ENCODE measurements at regions not wholly inside any gene's neighbourhood (a gene's known extent, or its start where the extent isn't known, plus 50 kb on each side); places are given as distances from the start of the nearest gene placed in this dataset.

DNA sequence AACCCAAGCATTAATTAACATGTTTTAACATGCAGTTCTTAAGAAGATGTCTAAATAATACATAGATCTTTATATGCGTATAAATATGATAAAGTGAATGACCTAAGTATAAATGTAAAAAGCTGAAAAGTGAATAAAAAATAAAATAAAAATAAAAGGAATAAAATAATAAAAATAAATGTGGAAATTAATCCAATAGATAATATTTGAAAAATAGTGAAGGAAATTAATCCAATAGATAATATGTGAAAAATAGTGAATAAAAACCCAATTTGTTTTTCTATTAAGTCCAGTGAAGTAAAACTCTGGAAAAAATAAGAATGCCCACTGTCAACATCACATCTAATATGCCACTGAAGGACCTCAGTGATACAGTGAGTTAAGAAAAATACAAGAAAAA is 180.6 kb upstream of the SLC27A6 start:
- no CpG with 5 or more reads among the region's 1 CpG for WGBS, 2 experiments (ENCODE audit: insufficient coverage in 2 of 2)
- Histone ChIP-seq H3K27ac (ENCODE audit: low read depth, low read length, severe bottlenecking) (no peak overlapping the region), H3K36me3 (ENCODE audit: control insufficient read depth, insufficient read depth, low read length) (no peaks in the 10 kb centered on the region), H3K4me3 (ENCODE audit: extremely low read depth, insufficient read depth, low read length, poor library complexity, severe bottlenecking) (no peak overlapping the region), H3K9me3 (ENCODE audit: control insufficient read depth, low read length) (no peaks in the 10 kb centered on the region), H3K4me1 (ENCODE audit: control insufficient read depth, insufficient read depth, low read length, poor library complexity, severe bottlenecking) (no peaks in the 10 kb centered on the region)

GRCh38 chr5:128791312-128791711 is 174.0 kb upstream of the SLC27A6 start:
- WGBS, 2 experiments (ENCODE audit: insufficient coverage in 2 of 2) = no CpG with 5 or more reads among the region's 1 CpG
- no peak overlapping the region for H3K4me3 ChIP-seq (ENCODE audit: extremely low read depth, insufficient read depth, low read length, poor library complexity, severe bottlenecking)
- H3K27ac ChIP-seq (ENCODE audit: low read depth, low read length, severe bottlenecking) = no peak overlapping the region
- no peaks in the 10 kb centered on the region for H3K36me3 ChIP-seq (ENCODE audit: control insufficient read depth, insufficient read depth, low read length)
- no peaks in the 10 kb centered on the region for H3K9me3 ChIP-seq (ENCODE audit: control insufficient read depth, low read length)
- no peaks in the 10 kb centered on the region for H3K4me1 ChIP-seq (ENCODE audit: control insufficient read depth, insufficient read depth, low read length, poor library complexity, severe bottlenecking)

GRCh38 chr5:128796506-128796905 is 168.8 kb upstream of the SLC27A6 start:
- H3K9me3 ChIP-seq (ENCODE audit: control insufficient read depth, low read length) = no peaks in the 10 kb centered on the region
- 82% methylated on average over 3 to 4 of the region's 4 CpGs for WGBS, 2 experiments (ENCODE audit: insufficient coverage in 2 of 2)
- no peaks in the 10 kb centered on the region for H3K36me3 ChIP-seq (ENCODE audit: control insufficient read depth, insufficient read depth, low read length)
- H3K4me3 ChIP-seq (ENCODE audit: extremely low read depth, insufficient read depth, low read length, poor library complexity, severe bottlenecking) = no peak overlapping the region
- no peak overlapping the region for H3K27ac ChIP-seq (ENCODE audit: low read depth, low read length, severe bottlenecking)
- H3K4me1 ChIP-seq (ENCODE audit: control insufficient read depth, insufficient read depth, low read length, poor library complexity, severe bottlenecking) = no peaks in the 10 kb centered on the region

DNA sequence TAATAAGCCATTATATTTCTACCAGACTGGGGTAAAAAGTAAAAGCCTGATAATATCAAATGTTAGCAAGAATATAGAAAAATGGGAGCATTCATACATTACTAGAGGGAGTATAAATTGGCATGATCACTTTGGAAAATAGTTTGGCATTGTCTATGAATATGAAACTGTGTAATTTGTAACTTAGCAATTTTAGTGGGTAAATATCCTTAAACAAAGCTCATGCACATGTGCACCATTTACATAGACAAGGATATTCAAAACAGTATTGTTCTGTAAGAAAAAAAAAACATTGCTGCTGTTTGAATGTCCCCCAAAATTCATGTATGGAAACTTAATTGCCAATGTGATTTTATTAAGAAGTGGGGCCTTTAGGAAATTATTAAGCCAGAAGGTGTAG is 166.4 kb upstream of the SLC27A6 start:
- no peaks in the 10 kb centered on the region for H3K36me3 ChIP-seq (ENCODE audit: control insufficient read depth, insufficient read depth, low read length)
- no peak overlapping the region for H3K4me3 ChIP-seq (ENCODE audit: extremely low read depth, insufficient read depth, low read length, poor library complexity, severe bottlenecking)
- no peaks in the 10 kb centered on the region for H3K9me3 ChIP-seq (ENCODE audit: control insufficient read depth, low read length)
- H3K27ac ChIP-seq (ENCODE audit: low read depth, low read length, severe bottlenecking) = no peak overlapping the region
- no peaks in the 10 kb centered on the region for H3K4me1 ChIP-seq (ENCODE audit: control insufficient read depth, insufficient read depth, low read length, poor library complexity, severe bottlenecking)

- Histone ChIP-seq H3K4me1 (ENCODE audit: control insufficient read depth, insufficient read depth, low read length, poor library complexity, severe bottlenecking) (no peaks in the 10 kb centered on the region), H3K27ac (ENCODE audit: low read depth, low read length, severe bottlenecking) (no peak overlapping the region), H3K9me3 (ENCODE audit: control insufficient read depth, low read length) (no peaks in the 10 kb centered on the region), H3K4me3 (ENCODE audit: extremely low read depth, insufficient read depth, low read length, poor library complexity, severe bottlenecking) (no peak overlapping the region), H3K36me3 (ENCODE audit: control insufficient read depth, insufficient read depth, low read length) (no peaks in the 10 kb centered on the region)
- WGBS, 2 experiments (ENCODE audit: insufficient coverage in 2 of 2) = 87 to 91% methylated on average over 3 to 4 of the region's 4 CpGs
These were observed 165.3 kb upstream of the SLC27A6 start for GRCh38 chr5:128799945-128800344.

GRCh38 chr5:128800377-128800776 is 164.9 kb upstream of the SLC27A6 start:
- Histone ChIP-seq H3K4me3 (ENCODE audit: extremely low read depth, insufficient read depth, low read length, poor library complexity, severe bottlenecking) (no peak overlapping the region), H3K4me1 (ENCODE audit: control insufficient read depth, insufficient read depth, low read length, poor library complexity, severe bottlenecking) (no peaks in the 10 kb centered on the region), H3K36me3 (ENCODE audit: control insufficient read depth, insufficient read depth, low read length) (no peaks in the 10 kb centered on the region), H3K27ac (ENCODE audit: low read depth, low read length, severe bottlenecking) (no peak overlapping the region), H3K9me3 (ENCODE audit: control insufficient read depth, low read length) (no peaks in the 10 kb centered on the region)
- WGBS, 2 experiments (ENCODE audit: insufficient coverage in 2 of 2) = 75% methylated on average over 1 of the region's 1 CpG

DNA sequence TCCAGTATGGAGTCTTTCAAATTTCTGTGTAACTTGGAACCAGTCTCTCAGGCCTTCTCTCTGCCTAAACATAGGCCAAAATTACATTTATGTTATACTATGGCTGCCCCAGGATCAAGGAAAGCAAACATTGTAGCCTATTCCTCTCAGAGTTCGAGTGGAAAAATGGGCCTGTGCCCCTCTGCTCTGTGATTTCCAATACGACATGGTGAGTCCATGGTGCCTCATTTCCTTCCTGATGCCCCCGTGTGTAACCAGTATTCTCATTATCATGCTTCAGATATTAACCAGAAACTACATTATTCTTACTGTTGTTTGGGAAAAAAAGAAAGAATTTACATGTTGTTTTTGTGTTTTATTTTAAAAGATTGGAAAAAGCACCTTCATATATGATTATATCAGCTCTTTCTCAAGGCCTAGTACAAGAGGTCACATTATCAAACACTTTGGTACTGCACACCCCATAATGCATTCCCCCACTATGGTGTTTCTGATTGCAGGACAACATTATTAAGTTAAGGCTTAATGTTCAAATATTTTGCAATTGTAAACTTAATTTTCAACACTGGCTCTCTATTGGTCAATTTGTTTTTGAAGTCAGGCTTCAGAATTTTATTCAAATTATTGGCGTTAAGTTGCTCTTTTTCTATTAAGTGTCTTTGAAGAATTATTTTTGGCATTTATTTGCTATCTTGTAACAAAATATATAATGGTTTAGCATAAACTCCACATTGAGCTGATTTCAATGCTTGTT is 151.8 kb upstream of the SLC27A6 start:
- H3K4me3 ChIP-seq (ENCODE audit: extremely low read depth, insufficient read depth, low read length, poor library complexity, severe bottlenecking) = no peak overlapping the region
- no peak overlapping the region for H3K27ac ChIP-seq (ENCODE audit: low read depth, low read length, severe bottlenecking)
- no peaks in the 10 kb centered on the region for H3K4me1 ChIP-seq (ENCODE audit: control insufficient read depth, insufficient read depth, low read length, poor library complexity, severe bottlenecking)
- WGBS, 2 experiments (ENCODE audit: insufficient coverage in 2 of 2) = 87 to 94% methylated on average over 2 of the region's 4 CpGs
- H3K9me3 ChIP-seq (ENCODE audit: control insufficient read depth, low read length) = no peaks in the 10 kb centered on the region
- no peaks in the 10 kb centered on the region for H3K36me3 ChIP-seq (ENCODE audit: control insufficient read depth, insufficient read depth, low read length)

DNA sequence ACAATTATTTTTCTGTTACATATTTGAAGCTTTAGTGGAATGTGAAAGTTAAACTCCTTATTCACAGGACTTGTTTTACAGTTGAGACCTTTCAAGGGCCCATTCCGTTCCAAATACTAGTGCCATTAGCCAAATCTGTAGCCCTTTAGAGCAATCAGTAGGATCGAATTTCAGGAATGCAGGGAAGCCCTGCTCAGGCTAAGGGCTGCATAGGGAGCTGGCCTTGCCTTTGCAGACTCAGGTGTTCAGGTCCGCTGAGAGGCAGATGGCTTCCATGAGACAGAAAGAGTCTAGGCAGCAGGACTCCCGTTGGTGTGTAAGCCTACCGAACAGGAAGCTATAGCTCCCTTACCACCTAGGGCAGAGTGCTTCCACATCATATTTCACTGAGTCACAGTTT is 150.1 kb upstream of the SLC27A6 start:
- H3K27ac ChIP-seq (ENCODE audit: low read depth, low read length, severe bottlenecking) = no peak overlapping the region
- H3K36me3 ChIP-seq (ENCODE audit: control insufficient read depth, insufficient read depth, low read length) = no peaks in the 10 kb centered on the region
- no peak overlapping the region for H3K4me3 ChIP-seq (ENCODE audit: extremely low read depth, insufficient read depth, low read length, poor library complexity, severe bottlenecking)
- H3K9me3 ChIP-seq (ENCODE audit: control insufficient read depth, low read length) = no peaks in the 10 kb centered on the region
- WGBS, 2 experiments (ENCODE audit: insufficient coverage in 2 of 2) = 55 to 62% methylated on average over 4 to 5 of the region's 5 CpGs
- H3K4me1 ChIP-seq (ENCODE audit: control insufficient read depth, insufficient read depth, low read length, poor library complexity, severe bottlenecking) = no peaks in the 10 kb centered on the region

GRCh38 chr5:128825826-128826225 is 139.5 kb upstream of the SLC27A6 start:
- Histone ChIP-seq H3K4me3 (ENCODE audit: extremely low read depth, insufficient read depth, low read length, poor library complexity, severe bottlenecking) (no peak overlapping the region), H3K9me3 (ENCODE audit: control insufficient read depth, low read length) (no peaks in the 10 kb centered on the region)
- whole genome bisulfite sequencing, 2 experiments (ENCODE audit: insufficient coverage in 2 of 2) = no CpG with 5 or more reads among the region's 1 CpG

DNA sequence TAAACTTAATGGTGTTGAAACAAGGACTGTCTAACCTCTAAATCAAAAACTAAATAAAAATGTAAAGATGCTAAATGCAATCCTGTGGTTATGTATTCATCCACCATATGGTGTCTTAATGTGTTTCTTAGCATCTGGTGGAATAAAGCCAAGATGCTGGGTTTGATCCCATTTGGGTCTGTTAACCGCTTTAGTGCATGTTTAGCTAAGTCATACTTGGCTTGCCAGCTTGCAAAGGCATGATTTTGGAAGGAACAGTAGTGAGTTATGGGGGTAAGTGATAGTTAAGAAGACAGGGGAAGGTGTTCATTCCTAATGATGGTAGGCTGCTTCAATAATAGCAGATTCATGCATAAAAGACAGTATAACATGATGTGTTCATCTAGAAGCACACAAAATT is 139.0 kb upstream of the SLC27A6 start:
- H3K4me1 ChIP-seq (ENCODE audit: control insufficient read depth, insufficient read depth, low read length, poor library complexity, severe bottlenecking) = no peaks in the 10 kb centered on the region
- H3K36me3 ChIP-seq (ENCODE audit: control insufficient read depth, insufficient read depth, low read length) = no peaks in the 10 kb centered on the region
- H3K4me3 ChIP-seq (ENCODE audit: extremely low read depth, insufficient read depth, low read length, poor library complexity, severe bottlenecking) = no peak overlapping the region
- WGBS, 2 experiments (ENCODE audit: insufficient coverage in 2 of 2) = 89% methylated on average over 1 of the region's 1 CpG; no CpG with 5 or more reads in 1 of the 2 experiments
- H3K9me3 ChIP-seq (ENCODE audit: control insufficient read depth, low read length) = no peaks in the 10 kb centered on the region
- no peak overlapping the region for H3K27ac ChIP-seq (ENCODE audit: low read depth, low read length, severe bottlenecking)

More at GRCh38 chr5:128825826-128826225, 139.5 kb upstream of the SLC27A6 start:
- Histone ChIP-seq H3K4me1 (ENCODE audit: control insufficient read depth, insufficient read depth, low read length, poor library complexity, severe bottlenecking) (no peaks in the 10 kb centered on the region), H3K36me3 (ENCODE audit: control insufficient read depth, insufficient read depth, low read length) (no peaks in the 10 kb centered on the region), H3K27ac (ENCODE audit: low read depth, low read length, severe bottlenecking) (no peak overlapping the region)

GRCh38 chr5:128836571-128836970 is 128.7 kb upstream of the SLC27A6 start:
- 89 to 95% methylated on average over 4 of the region's 5 CpGs for WGBS, 2 experiments (ENCODE audit: insufficient coverage in 2 of 2)
- Histone ChIP-seq H3K4me1 (ENCODE audit: control insufficient read depth, insufficient read depth, low read length, poor library complexity, severe bottlenecking) (no peaks in the 10 kb centered on the region), H3K27ac (ENCODE audit: low read depth, low read length, severe bottlenecking) (no peak overlapping the region), H3K9me3 (ENCODE audit: control insufficient read depth, low read length) (no peaks in the 10 kb centered on the region), H3K4me3 (ENCODE audit: extremely low read depth, insufficient read depth, low read length, poor library complexity, severe bottlenecking) (no peak overlapping the region), H3K36me3 (ENCODE audit: control insufficient read depth, insufficient read depth, low read length) (no peaks in the 10 kb centered on the region)

Measured in mesodermal cell (in vitro differentiated cells).